GM18858 (cell line): ENCODE measurements at regions not wholly inside any gene's neighbourhood (a gene's known extent, or its start where the extent isn't known, plus 50 kb on each side); places are given as distances from the start of the nearest gene placed in this dataset.
"Not testable (repeated sequence)": the region's sequence is repeated elsewhere in the genome, so short reads cannot be mapped to it uniquely, and the experiment has no call there.

Experiments used
- ATAC-seq: cut with Tn5 transposase; IDR thresholded peaks from one replicate; pipeline ENCODE4 v1.9.1; 2021; ENCODE audit not compliant: unreplicated experiment

GRCh38 chr1:220475608-220476007 is 52.3 kb upstream of the MARK1 start:
- not testable (repeated sequence) for ATAC-seq

- ATAC-seq = not testable (repeated sequence)
These were observed 52.8 kb upstream of the MARK1 start for GRCh38 chr1:220475141-220475540.

GRCh38 chr1:220473440-220473839 is 54.5 kb upstream of the MARK1 start:
- ATAC-seq = no peak

- no peak for ATAC-seq
These were observed 65.2 kb upstream of the MARK1 start for GRCh38 chr1:220462752-220463151.

GRCh38 chr1:220458936-220459335 is 69.0 kb upstream of the MARK1 start:
- ATAC-seq = no peak

- no peak for ATAC-seq
These were observed 69.9 kb upstream of the MARK1 start for GRCh38 chr1:220457957-220458609.

GRCh38 chr1:220455559-220455958 is 72.4 kb upstream of the MARK1 start:
- no peak for ATAC-seq

- ATAC-seq = no peak
These were observed 73.7 kb upstream of the MARK1 start for GRCh38 chr1:220454155-220454777.

- no peak for ATAC-seq
These were observed 74.6 kb upstream of the MARK1 start for GRCh38 chr1:220453371-220453770.

GRCh38 chr1:220451532-220451931 is 76.4 kb upstream of the MARK1 start:
- ATAC-seq = no peak

GRCh38 chr1:220450927-220451326 is 77.0 kb upstream of the MARK1 start:
- ATAC-seq = no peak

- no peak for ATAC-seq
These were observed 79.7 kb upstream of the MARK1 start for GRCh38 chr1:220448217-220448616.

GRCh38 chr1:220444586-220444985 is 83.3 kb upstream of the MARK1 start:
- not testable (repeated sequence) for ATAC-seq

- ATAC-seq = no peak
These were observed 86.7 kb upstream of the MARK1 start for GRCh38 chr1:220441211-220441610.

GRCh38 chr1:220438741-220439140 is 89.2 kb upstream of the MARK1 start:
- no peak for ATAC-seq

- ATAC-seq = no peak
These were observed 95.5 kb upstream of the MARK1 start for GRCh38 chr1:220432408-220432807.

GRCh38 chr1:220431554-220432239 is 96.2 kb upstream of the MARK1 start:
- ATAC-seq = no peak

- no peak for ATAC-seq
These were observed 97.3 kb upstream of the MARK1 start for GRCh38 chr1:220430586-220430985.

GRCh38 chr1:220430059-220430458 is 97.9 kb upstream of the MARK1 start:
- ATAC-seq = no peak

GRCh38 chr1:220426989-220427388 is 100.9 kb upstream of the MARK1 start:
- ATAC-seq = no peak

GRCh38 chr1:220425852-220426251 is 102.1 kb upstream of the MARK1 start:
- no peak for ATAC-seq

- ATAC-seq = no peak
These were observed 106.4 kb upstream of the MARK1 start for GRCh38 chr1:220421508-220421907.
